ENCODE measurements at regions not wholly inside any gene's neighbourhood (a gene's known extent, or its start where the extent isn't known, plus 50 kb on each side); places are given as distances from the start of the nearest gene placed in this dataset.

DNA sequence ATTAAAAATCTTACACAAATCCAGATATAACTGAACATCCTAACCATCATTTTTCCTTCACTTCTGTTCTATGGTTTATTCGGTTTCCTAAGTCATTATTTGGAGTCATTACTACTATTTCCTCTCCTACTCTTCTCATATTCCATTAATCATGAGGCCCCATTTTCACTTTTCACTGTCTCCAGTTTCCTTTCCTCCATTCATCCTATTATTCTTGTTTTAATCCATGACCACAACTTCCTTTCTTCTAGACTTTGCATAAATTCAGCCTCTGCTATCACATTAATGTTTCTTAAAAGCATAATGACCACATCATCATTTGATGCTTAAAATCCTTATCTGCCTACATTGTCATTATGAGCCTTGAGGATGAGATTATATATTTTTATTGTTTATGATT, 555.0 kb upstream of the NDST4 start:
- no peak for TF ChIP-seq EZH2 (IDR thresholded peaks at IDR 0.05; ENCODE audit: insufficient read depth, poor library complexity, severe bottlenecking)
- TF ChIP-seq EZH2phosphoT487 (IDR thresholded peaks at IDR 0.05; ENCODE audit: insufficient read depth, low read depth): no peak

Data from GM23248 (cell line).